ENCODE measurements at regions not wholly inside any gene's neighbourhood (a gene's known extent, or its start where the extent isn't known, plus 50 kb on each side); places are given as distances from the start of the nearest gene placed in this dataset.

- TF ChIP-seq EZH2phosphoT487 (IDR thresholded peaks at IDR 0.05; ENCODE audit: unreplicated experiment), result no peak
- TF ChIP-seq CTCF (conservative IDR thresholded peaks at IDR 0.05; ENCODE audit: low read depth in 2 of 2), result no peak
- no peak for TF ChIP-seq CREB1 (CRISPR knock-in tag; IDR thresholded peaks at IDR 0.05; ENCODE audit: low read depth)
- TF ChIP-seq REST (IDR thresholded peaks at IDR 0.05; ENCODE audit: unreplicated experiment), result no peak
- no peak for TF ChIP-seq EZH2 (IDR thresholded peaks at IDR 0.05; ENCODE audit: low read depth, unreplicated experiment)
- no peak for TF ChIP-seq NANOG (IDR thresholded peaks at IDR 0.05; ENCODE audit: borderline replicate concordance)
- TF ChIP-seq POLR2AphosphoS5 (IDR thresholded peaks at IDR 0.05; ENCODE audit: low read depth), result no peak
Observed at GRCh38 chr1:47547753-47548573, 110.1 kb downstream of the FOXD2 start (continued).

GRCh38 chr1:47548637-47549036, 110.8 kb downstream of the FOXD2 start:
- no peak overlapping the region for H3K4me3 ChIP-seq
- H3K36me3 ChIP-seq (ENCODE audit: insufficient read depth), result no peaks in the 10 kb centered on the region
- H3K9me2 ChIP-seq (ENCODE audit: insufficient read depth), result peaks cover under 1% of the 10 kb centered on the region; the same call in 1 of the 2 replicates
- no peak for TF ChIP-seq JUNB (IDR thresholded peaks at IDR 0.05; ENCODE audit: unreplicated experiment)
- H3K79me2 ChIP-seq (replicated peaks; ENCODE audit: insufficient read depth), result no peaks in the 10 kb centered on the region
- Mint-ChIP-seq H3K27me3 (ENCODE audit: insufficient read depth, low read depth, poor library complexity) (peaks cover 15% of the 10 kb centered on the region), H3K4me1 (peaks cover 27% of the 10 kb centered on the region), H3K9me3 (no peaks in the 10 kb centered on the region), H3K4me3 (no peak overlapping the region), H3K36me3 (ENCODE audit: low read depth) (no peaks in the 10 kb centered on the region), H3K27ac (no peak overlapping the region)
- 0 out of 2 replicates have a peak overlapping the region, but pooled peaks have one; percentile 45 for H3K4me2 ChIP-seq
- ATAC-seq, result no peak
- no peaks in the 10 kb centered on the region for H3F3A ChIP-seq (replicated peaks; ENCODE audit: low read depth)
- no peaks in the 10 kb centered on the region for H3K27me3 ChIP-seq (ENCODE audit: insufficient read depth)
- no peak overlapping the region for H3K27ac ChIP-seq (ENCODE audit: low read depth)
- H2AFZ ChIP-seq, result no peak overlapping the region
- no peak for DNase-seq (ENCODE audit: low spot score)
- H3K4me1 ChIP-seq (ENCODE audit: insufficient read depth), result peaks cover 13% of the 10 kb centered on the region
- H4K20me1 ChIP-seq (replicated peaks; ENCODE audit: insufficient read depth), result no peaks in the 10 kb centered on the region
